ENCODE measurements at regions not wholly inside any gene's neighbourhood (a gene's known extent, or its start where the extent isn't known, plus 50 kb on each side); places are given as distances from the start of the nearest gene placed in this dataset.

GRCh38 chr18:6497543-6497942 lies 82.8 kb upstream of the L3MBTL4 start:
- H3K27ac ChIP-seq, result no peak overlapping the region
- TF ChIP-seq, protein P1, sequence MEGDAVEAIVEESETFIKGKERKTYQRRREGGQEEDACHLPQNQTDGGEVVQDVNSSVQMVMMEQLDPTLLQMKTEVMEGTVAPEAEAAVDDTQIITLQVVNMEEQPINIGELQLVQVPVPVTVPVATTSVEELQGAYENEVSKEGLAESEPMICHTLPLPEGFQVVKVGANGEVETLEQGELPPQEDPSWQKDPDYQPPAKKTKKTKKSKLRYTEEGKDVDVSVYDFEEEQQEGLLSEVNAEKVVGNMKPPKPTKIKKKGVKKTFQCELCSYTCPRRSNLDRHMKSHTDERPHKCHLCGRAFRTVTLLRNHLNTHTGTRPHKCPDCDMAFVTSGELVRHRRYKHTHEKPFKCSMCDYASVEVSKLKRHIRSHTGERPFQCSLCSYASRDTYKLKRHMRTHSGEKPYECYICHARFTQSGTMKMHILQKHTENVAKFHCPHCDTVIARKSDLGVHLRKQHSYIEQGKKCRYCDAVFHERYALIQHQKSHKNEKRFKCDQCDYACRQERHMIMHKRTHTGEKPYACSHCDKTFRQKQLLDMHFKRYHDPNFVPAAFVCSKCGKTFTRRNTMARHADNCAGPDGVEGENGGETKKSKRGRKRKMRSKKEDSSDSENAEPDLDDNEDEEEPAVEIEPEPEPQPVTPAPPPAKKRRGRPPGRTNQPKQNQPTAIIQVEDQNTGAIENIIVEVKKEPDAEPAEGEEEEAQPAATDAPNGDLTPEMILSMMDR (IDR thresholded peaks at IDR 0.05), result no peak
- DNase-seq (ENCODE audit: low spot score), result no peak
- H3K4me3 ChIP-seq, result no peak overlapping the region

DNA sequence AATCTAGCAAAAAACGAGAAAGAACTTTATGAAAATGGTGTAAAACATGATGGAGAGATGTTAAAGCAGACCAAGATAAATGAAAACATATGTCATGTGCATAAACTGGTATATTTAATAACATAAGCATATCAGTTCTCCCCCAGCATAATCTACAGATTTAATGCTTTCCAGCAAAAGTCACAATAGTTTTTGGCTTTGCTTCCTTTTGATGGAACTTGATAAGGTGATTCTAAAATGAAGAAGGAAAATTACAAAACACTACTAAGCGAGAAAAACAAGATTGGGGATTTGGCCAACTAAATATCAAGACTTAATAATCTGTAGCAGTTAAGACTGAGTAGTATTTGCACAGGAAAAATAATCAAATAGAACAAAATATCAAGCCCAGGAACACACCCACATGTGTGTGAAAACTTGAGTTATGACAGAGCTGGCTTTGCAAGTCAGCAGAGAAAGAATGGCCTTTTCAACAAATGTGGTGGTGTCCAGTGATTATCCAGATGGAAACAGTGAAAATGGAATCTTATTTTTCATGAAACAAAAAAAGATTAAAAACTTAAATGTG lies 83.7 kb upstream of the L3MBTL4 start:
- no peak for DNase-seq (ENCODE audit: low spot score)
- H3K4me3 ChIP-seq, result no peak overlapping the region
- TF ChIP-seq, protein P1 (IDR thresholded peaks at IDR 0.05), result no peak
- H3K27ac ChIP-seq, result no peak overlapping the region

GRCh38 chr18:6504605-6505497 lies 90.1 kb upstream of the L3MBTL4 start:
- Histone ChIP-seq H3K27ac (no peak overlapping the region), H3K4me3 (no peak overlapping the region)
- TF ChIP-seq, protein P1 (IDR thresholded peaks at IDR 0.05), result no peak
- DNase-seq (ENCODE audit: low spot score), result no peak

- no peak for DNase-seq (ENCODE audit: low spot score)
- TF ChIP-seq, protein P1 (IDR thresholded peaks at IDR 0.05), result no peak
- H3K4me3 ChIP-seq, result no peak overlapping the region
- no peak overlapping the region for H3K27ac ChIP-seq
These were observed 90.8 kb upstream of the L3MBTL4 start for GRCh38 chr18:6505498-6505875.

DNA sequence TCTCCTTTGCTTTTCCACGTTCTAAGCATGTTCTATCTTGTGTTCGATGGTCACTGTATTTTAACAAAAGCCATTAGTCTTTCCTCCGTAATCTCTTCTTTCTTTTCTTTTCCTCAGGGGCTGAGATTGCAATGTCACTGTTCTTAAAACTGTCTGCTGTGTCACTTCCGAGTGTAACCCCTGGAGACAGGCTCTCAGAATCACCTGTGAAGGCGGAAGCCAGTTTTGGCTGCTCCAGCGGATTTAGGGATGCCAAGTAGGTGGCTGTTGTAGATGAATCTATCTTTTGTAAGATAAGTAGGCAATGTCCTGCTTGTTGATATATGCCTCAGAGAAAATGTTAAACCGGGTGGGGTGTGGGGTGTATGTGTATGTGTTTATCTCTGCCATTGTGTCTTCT lies 94.7 kb upstream of the L3MBTL4 start:
- no peak overlapping the region for H3K4me3 ChIP-seq
- no peak for DNase-seq (ENCODE audit: low spot score)
- TF ChIP-seq, protein P1 (IDR thresholded peaks at IDR 0.05), result no peak

GRCh38 chr18:6509832-6510231 lies 95.1 kb upstream of the L3MBTL4 start:
- TF ChIP-seq, protein P1 (IDR thresholded peaks at IDR 0.05), result no peak
- Histone ChIP-seq H3K27ac (no peak overlapping the region), H3K4me3 (no peak overlapping the region)
- no peak for DNase-seq (ENCODE audit: low spot score)

More for the DNA sequence above, 94.7 kb upstream of the L3MBTL4 start:
- no peak overlapping the region for H3K27ac ChIP-seq

DNA sequence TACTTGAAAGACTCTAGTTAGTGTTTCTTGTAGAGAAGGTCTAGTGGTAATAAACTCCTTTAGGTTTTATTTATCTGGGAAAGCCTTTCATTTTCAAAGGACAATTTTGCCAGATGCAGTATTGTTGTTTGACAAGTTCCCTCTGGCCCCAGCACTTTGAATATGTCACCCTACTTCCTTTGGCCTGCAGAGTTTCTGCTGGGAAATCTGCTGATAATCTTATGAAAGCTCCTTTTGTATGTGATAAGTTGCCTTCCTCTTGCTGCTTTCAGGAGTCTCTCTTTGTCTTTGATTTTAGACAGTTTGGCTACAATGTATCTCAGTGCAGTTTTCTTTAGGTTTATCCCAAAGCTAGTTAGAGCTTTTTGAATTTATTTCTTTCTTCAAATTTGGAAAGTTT lies 106.2 kb upstream of the L3MBTL4 start:
- TF ChIP-seq, protein P1 (IDR thresholded peaks at IDR 0.05), result no peak
- Histone ChIP-seq H3K27ac (no peak overlapping the region), H3K4me3 (no peak overlapping the region)
- DNase-seq (ENCODE audit: low spot score), result no peak
